OCI-LY7 (cell line): ENCODE measurements at regions not wholly inside any gene's neighbourhood (a gene's known extent, or its start where the extent isn't known, plus 50 kb on each side); places are given as distances from the start of the nearest gene placed in this dataset.

Experiments
- BruUV-seq: library from RNA; stranded (reverse); fragments of 400-500 nt; replicated peaks from 2 replicates; lab custom pipeline; 2021; lab: Mats Ljungman, UMichigan
- CTCF ChIA-PET: fragments of 300-600 bp; sonication (Branson Sonifier 250); formaldehyde crosslinking; loops from one replicate; lab custom pipeline; 2022; ENCODE audit warnings: antibody characterized with exemption; ENCODE audit not compliant: unreplicated experiment; lab: Charles Lee
- POLR2A ChIA-PET: fragments of 300-600 bp; sonication (Branson Sonifier 250); formaldehyde crosslinking; loops from one replicate; lab custom pipeline; 2022; ENCODE audit warnings: antibody characterized with exemption; lab: Charles Lee
- DNase-seq: peaks from one replicate; pipeline ENCODE4 v3.0.0-alpha.2; 2015; ENCODE audit warnings: low spot score
- H2AFZ ChIP-seq: fragments of 200-600 bp; sonication (generic), shearing (Covaris generic); 2 replicates; pipeline ENCODE4 v1.6.1; 2014; ENCODE audit warnings: mild to moderate bottlenecking, antibody characterized with exemption, low read length, moderate library complexity
- H3K27ac ChIP-seq: fragments of 200-600 bp; sonication (generic); 2 replicates; pipeline ENCODE4 v1.5.1; 2014; ENCODE audit warnings: mixed run types, low read depth, mild to moderate bottlenecking, moderate library complexity, low read length, inconsistent platforms; ENCODE audit not compliant: poor library complexity, severe bottlenecking
- H3K36me3 ChIP-seq: fragments of 200-600 bp; sonication (generic); 2 replicates; pipeline ENCODE4 v1.6.1; 2014; ENCODE audit warnings: mild to moderate bottlenecking, antibody characterized with exemption, low read length, moderate library complexity, mixed read lengths; ENCODE audit not compliant: insufficient read depth
- H3K4me1 ChIP-seq: fragments of 200-600 bp; sonication (generic); 2 replicates; pipeline ENCODE4 v1.5.1; 2014; ENCODE audit warnings: mild to moderate bottlenecking, low read length; ENCODE audit not compliant: insufficient read depth, poor library complexity, severe bottlenecking
- H3K4me2 ChIP-seq: fragments of 200-600 bp; sonication (generic); 2 replicates; pipeline ENCODE4 v1.6.1; 2014; ENCODE audit warnings: mild to moderate bottlenecking, low read length
- H3K4me3 ChIP-seq: fragments of 200-600 bp; sonication (generic); 2 replicates; pipeline ENCODE4 v1.5.1; 2014; ENCODE audit warnings: mild to moderate bottlenecking, low read depth, low read length; ENCODE audit not compliant: poor library complexity, severe bottlenecking
- H3K79me2 ChIP-seq: fragments of 200-600 bp; sonication (generic); 2 replicates; pipeline ENCODE4 v1.6.1; 2016; ENCODE audit warnings: low read depth, mild to moderate bottlenecking, low read length, moderate library complexity, mixed read lengths; ENCODE audit not compliant: insufficient read depth
- H3K9me2 ChIP-seq: fragments of 200-600 bp; sonication (generic); 2 replicates; pipeline ENCODE4 v1.6.1; 2016; ENCODE audit warnings: mild to moderate bottlenecking, low read length, mixed read lengths; ENCODE audit not compliant: insufficient read depth
- H3K9me3 ChIP-seq: fragments of 200-600 bp; sonication (generic); 2 replicates; pipeline ENCODE4 v1.6.1; 2014; ENCODE audit warnings: mild to moderate bottlenecking, mixed run types, low read length, mixed read lengths
- H4K20me1 ChIP-seq: fragments of 200-600 bp; sonication (generic); 2 replicates; pipeline ENCODE4 v1.6.1; 2014; ENCODE audit warnings: mild to moderate bottlenecking, antibody characterized with exemption, low read length, moderate library complexity, mixed read lengths; ENCODE audit not compliant: insufficient read depth
- EZH2phosphoT487 ChIP-seq: fragments of 200-600 bp; sonication (generic); IDR thresholded peaks from 2 replicates; pipeline ENCODE4 v1.6.1; 2018; ENCODE audit warnings: low read depth, borderline replicate concordance, mild to moderate bottlenecking, mixed run types, antibody characterized with exemption, low read length, moderate library complexity, mixed read lengths
- intact Hi-C: fragments of 100-400 bp; cut with micrococcal nuclease; formaldehyde crosslinking; loops from one replicate; pipeline ENCODE4 v1.10.0; 2022; ENCODE audit not compliant: unreplicated experiment
- TF ChIP-seq, protein P1 (sequence below): fragments of 200-600 bp; sonication (generic); conservative IDR thresholded peaks from 2 replicates; pipeline ENCODE4 v1.5.1; 2014; ENCODE audit warnings: mild to moderate bottlenecking, antibody characterized with exemption, low read length, moderate library complexity, mixed read lengths

DNA sequence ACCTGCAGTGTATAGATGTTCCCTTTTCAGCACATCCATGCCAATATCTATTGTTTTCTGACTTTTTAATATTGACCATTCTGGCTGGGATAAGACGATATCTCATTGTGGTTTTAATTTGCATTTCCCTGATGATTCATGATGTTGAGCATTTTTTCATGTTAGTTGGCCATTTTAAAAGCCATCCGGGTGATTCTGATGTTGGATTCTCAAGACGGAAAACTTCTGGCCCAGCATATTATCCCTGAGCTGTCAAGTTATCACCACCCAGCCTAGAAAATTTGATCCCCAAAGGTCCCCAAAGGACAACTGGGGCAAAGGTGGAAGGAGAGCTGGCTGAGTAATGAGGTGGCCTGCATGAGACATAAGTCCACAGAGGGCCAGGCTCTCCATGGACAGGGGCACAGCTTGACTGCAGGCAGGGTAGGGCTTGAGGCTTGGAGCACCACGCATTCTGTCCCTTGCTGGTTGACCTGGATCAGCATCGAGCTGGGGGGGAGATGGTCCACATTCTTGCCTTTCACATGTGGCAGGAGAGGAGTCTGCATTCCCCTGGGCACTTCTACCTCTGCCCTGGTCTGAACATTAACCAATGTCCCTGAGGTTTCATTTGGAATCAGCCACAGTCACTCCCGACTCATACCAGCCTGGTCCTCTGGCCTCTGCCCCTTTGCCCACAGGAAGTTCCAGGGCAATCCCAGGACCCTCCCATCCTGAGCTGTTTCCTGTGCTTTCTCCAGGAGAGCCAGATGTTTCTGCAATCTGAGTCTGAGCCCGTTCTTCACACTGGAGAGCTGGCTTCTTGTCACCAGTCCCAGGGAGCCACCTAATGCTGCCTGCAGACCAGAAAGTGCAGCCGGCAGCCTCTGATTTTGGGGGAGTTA lies 69.2 kb downstream of the ISG20 start:
- Histone ChIP-seq H3K4me1 (no peaks in the 10 kb centered on the region), H3K4me3 (no peak overlapping the region), H4K20me1 (no peaks in the 10 kb centered on the region), H3K9me3 (no peaks in the 10 kb centered on the region), H3K4me2 (no peak overlapping the region), H3K36me3 (no peaks in the 10 kb centered on the region), H3K79me2 (no peaks in the 10 kb centered on the region), H3K9me2 (no peaks in the 10 kb centered on the region), H2AFZ (no peak overlapping the region), H3K27ac (no peak overlapping the region)
- POLR2A ChIA-PET, result no interaction called here
- BruUV-seq, result no TSS peak
- TF ChIP-seq, protein P1, sequence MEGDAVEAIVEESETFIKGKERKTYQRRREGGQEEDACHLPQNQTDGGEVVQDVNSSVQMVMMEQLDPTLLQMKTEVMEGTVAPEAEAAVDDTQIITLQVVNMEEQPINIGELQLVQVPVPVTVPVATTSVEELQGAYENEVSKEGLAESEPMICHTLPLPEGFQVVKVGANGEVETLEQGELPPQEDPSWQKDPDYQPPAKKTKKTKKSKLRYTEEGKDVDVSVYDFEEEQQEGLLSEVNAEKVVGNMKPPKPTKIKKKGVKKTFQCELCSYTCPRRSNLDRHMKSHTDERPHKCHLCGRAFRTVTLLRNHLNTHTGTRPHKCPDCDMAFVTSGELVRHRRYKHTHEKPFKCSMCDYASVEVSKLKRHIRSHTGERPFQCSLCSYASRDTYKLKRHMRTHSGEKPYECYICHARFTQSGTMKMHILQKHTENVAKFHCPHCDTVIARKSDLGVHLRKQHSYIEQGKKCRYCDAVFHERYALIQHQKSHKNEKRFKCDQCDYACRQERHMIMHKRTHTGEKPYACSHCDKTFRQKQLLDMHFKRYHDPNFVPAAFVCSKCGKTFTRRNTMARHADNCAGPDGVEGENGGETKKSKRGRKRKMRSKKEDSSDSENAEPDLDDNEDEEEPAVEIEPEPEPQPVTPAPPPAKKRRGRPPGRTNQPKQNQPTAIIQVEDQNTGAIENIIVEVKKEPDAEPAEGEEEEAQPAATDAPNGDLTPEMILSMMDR, result no peak
- TF ChIP-seq EZH2phosphoT487, result no peak
- CTCF ChIA-PET, result no interaction called here
- DNase-seq, result no peak
- intact Hi-C loops, result no loop called here

DNA sequence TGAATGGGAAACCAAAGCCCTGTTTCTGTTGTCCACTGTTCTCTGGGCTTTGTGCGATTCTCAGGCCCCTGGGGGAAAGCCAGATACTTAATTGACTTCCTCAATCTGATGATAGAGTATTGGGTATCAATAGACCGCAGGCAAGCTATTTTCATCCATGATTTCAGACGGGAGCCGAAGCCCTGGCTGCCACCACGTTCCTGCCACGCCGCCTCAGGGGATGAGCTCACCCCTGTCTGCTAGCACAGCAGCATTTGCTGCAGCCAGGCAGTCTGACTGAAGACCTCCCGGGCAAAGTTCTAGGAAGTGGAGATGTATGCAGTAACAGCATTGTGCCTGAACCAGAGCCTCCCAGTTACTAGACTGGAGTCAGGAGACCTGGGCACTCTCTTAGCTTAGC lies 69.8 kb downstream of the ISG20 start:
- Histone ChIP-seq H3K79me2 (no peaks in the 10 kb centered on the region), H3K9me3 (no peaks in the 10 kb centered on the region), H3K36me3 (no peaks in the 10 kb centered on the region), H3K4me1 (no peaks in the 10 kb centered on the region), H3K4me3 (no peak overlapping the region), H2AFZ (no peak overlapping the region), H3K4me2 (no peak overlapping the region), H3K27ac (no peak overlapping the region), H3K9me2 (no peaks in the 10 kb centered on the region), H4K20me1 (no peaks in the 10 kb centered on the region)
- no TSS peak for BruUV-seq
- ChIA-PET POLR2A (no interaction called here), CTCF (no interaction called here)
- TF ChIP-seq EZH2phosphoT487, result no peak
- TF ChIP-seq, protein P1, result no peak
- intact Hi-C loops, result no loop called here
- DNase-seq, result no peak
